NCI-H1436 (cell line): ENCODE measurements at regions not wholly inside any gene's neighbourhood (a gene's known extent, or its start where the extent isn't known, plus 50 kb on each side); places are given as distances from the start of the nearest gene placed in this dataset.
A peak's percentile ranks its signal among the peaks of the same experiment; 100 is the strongest.
"Not testable (repeated sequence)": the region's sequence is repeated elsewhere in the genome, so short reads cannot be mapped to it uniquely, and the experiment has no call there.

Source experiments
- DNase-seq: peaks from one replicate; lab custom pipeline; 2025; lab: John Stamatoyannopoulos, UW

DNA sequence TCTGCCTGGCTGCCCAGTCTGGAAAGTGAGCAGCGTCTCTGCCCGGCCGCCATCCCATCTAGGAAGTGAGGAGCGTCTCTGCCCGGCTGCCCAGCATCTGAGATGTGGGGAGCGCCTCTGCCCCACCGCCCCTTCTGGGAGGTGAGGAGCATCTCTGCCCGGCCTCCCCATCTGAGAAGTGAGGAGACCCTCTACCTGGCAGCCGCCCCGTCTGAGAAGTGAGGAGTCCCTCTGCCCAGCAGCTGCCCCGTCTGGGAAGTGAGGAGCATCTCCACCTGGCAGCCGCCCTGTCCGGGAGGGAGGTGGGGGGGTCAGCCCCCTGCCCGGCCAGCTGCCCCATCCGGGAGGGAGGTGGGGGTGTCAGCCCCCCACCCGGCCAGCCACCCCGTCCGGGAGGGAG lies 644.2 kb upstream of the PRMT6 start:
- DNase-seq = not testable (repeated sequence)

DNA sequence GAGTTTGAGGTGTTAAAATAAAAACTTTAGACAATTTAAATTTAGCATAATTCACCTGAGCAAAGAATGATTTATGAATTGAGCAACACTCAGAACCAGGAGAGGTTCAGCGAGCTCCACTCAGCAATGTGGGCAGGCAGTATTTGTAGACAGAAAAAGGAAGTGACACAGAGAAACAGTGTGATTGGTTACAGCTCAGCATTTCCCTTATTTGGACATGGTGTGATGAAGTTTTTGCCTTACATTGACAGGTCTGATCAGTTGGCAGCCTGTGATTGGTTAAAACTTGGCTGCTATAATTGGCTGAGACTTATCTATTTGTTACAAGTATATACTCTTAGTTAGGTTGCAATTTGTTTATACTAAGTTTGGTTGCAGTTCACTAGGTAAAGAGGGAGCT lies 621.2 kb upstream of the PRMT6 start:
- no peak for DNase-seq

DNA sequence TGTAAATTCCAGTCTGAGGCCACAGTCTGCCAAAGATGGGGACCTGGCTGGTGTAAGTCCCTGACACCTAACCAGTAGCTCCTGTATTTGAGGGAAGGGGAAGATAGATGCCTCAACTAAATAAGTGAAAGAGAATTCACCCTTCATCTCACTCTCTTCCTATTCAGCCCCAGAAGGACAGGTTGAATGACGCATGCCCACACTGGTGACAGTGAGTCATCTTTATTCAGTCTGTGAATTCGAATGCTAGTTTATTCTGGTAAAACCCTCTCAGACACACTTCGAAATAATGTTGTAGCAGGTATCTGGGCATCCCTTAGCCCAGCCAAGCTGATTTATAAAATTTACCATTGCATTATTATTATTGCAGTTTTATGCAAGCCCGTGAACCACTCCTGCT lies 617.0 kb upstream of the PRMT6 start:
- no peak for DNase-seq

DNA sequence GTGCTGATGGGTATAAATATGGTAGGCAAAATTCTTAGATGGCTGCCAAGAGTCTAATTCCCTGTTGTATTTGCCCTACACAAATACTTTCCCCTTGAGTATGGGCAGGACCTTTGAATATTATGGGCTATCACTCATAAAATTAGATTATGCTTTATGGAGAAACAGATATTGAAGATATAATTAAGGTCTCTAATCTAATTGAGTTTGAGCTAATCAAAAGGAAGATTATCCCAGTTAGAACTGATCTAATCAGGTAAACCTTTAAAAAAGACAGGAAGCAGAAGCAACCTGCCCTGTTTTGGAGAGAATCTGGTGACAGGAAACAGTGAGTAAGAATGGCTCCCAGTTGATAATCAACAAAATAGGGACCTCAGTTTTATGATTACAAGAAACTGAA lies 609.0 kb upstream of the PRMT6 start:
- DNase-seq = no peak

DNA sequence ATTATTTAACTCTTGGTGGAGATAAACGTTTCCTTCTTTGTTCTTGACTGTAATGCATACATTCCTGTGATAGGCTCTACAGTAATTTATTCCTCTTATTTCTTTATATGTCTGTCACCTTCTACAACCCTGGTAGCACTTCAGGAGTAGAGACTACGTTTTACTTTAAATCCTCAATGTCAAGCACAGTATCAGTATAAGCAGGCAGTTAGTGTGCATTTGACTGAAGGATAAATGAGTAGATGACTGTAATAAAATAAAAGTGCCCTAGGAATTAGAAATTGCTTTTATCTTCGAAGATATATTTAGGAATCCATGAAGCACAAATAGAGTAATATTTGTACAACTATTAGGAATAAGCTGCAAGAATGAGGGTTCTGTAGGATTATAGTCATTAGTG lies 599.6 kb upstream of the PRMT6 start:
- DNase-seq = no peak

DNA sequence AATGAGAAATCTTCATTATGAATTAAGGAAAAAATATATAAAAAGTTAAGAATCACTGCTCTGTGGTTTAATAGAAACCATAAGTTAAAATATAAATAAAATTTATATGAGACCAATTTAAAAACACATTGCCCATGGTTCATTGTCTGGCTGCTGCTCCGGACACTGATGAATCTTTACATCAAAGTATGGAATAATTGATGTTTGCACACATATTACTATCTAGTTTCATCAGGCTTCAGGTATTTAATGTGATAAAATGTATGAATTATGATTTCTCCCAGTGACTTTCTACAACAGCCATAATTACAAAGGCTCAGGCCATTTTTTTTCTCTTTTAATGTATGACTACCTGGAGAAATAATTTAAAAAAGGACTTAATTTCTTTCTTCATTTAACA lies 599.1 kb upstream of the PRMT6 start:
- no peak for DNase-seq

DNA sequence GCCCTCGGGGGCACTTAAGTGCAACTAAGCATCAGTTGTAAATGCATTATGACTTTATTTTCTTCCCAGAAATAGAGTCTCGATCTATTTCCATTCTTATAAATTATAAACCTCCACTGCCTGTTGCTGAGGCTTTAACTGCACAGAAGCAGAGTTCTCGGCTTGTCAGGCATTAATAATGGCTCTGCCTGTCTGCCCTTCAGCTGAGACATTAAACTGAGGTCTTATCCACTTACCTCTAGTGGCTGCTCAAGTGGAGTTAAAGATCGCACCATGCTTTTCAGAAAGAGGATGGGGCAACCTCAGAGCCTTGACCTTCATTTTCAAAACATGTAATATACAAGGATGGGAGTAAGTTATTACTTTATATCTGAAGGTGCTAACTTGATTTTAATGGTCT lies 597.6 kb upstream of the PRMT6 start:
- no peak for DNase-seq

DNA sequence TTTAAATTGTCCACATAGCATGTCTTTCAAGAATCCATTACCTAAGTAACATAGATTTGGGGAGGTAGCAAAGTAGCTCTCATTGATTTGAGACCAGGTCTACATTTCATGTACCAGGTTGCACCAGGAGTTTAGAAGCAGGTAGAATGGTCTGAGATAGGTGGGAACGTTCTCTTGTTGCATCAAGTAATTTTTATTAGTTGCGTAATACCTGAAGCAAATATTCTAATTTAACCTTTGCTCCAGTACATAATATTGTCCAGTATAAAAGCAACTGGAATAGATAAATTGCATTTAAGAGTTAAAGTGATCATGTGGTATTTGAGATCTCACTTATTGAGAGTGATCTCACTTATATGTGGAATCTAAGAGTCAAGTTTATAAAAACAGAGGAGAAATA lies 597.1 kb upstream of the PRMT6 start:
- DNase-seq = no peak

DNA sequence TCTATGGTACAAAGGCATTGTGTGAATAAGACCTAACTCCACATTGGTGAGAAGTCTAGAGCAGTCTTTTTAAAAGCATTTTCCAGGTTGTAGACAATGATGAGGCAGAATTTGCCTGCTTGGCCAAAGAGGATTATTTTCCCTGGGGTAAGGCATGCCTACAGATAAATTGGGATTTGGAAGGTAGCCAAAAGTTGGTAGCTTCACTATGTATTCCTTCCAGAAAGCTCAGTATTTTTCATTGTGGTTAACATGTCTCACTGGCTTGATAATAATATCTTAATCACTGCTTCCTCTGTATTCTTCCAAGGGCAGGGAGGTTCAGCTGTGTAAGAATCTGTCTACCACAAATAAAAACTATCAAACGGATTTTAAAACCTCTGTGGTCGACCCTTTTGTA lies 590.8 kb upstream of the PRMT6 start:
- no peak for DNase-seq

DNA sequence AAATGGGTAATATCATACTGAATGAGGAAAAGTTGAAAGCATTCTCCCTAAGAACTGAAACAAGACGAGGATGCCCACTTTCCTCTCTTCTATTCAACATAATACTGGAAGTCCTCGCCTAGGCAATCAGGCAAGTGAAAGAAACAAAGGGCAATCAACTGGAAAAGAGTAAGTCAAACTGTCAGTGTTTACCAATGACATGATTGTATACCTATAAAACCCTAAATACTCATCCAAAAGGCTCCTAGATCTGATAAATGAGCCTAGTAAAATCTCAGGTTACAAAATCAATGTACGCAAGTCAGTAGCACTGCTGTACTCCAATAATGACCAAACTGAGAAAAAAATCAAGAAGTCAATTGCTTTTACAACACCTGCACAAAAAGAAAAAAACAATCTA lies 575.8 kb upstream of the PRMT6 start:
- DNase-seq = no peak

DNA sequence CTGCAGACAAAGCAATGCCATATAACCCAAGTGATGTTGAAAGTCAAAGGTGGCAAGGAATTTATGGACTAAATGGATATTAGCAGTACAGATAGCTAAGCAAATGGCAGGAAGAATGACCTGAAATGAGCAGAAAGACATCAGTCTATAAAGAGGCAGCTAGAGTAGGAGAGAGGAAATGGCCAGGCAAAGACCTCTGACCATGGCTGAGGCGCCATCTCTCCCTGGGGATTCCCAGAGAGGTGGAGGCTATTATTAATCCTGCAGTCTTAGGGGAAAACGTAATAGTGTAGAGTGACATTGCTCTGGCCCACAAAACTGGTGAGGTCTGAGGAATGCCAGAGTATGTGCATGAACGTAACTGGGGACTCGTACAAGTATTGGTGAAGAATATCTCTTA lies 563.6 kb upstream of the PRMT6 start:
- DNase-seq = no peak

DNA sequence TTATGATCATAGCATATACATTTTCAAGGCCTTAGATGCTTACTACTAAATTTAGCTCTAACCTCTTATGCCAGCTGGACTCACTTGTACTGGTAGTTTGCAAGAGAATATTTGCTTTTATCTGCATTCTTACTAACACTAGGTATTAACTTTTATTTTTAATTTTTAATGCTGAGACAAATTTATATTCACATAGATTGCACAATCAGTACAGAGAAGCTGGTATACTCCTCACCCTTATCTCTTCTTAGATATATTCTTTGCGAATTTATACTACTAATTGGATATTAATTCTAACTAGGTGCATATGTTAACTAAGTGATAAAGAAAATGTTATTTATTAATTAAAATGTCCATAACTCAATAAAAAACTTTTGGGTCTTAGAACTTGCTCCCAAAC lies 561.8 kb upstream of the PRMT6 start:
- no peak for DNase-seq

DNA sequence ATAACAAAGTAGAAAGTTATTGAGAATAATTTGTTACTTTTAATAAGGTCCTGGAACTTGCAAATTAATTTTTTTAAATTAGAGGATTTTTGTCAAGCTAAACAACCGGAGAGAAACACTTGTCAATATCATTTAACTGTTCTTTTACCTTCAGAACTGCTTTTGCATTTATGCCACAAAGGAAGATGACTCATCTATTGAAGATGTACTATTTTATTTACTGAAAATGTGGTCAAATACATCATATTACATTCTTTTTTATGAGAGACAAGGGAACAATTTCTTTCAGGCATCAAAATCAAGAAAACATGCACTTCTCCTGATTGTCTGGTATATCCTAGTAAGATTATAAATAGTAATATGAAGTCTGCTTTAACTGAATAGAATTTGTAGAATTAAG lies 558.2 kb upstream of the PRMT6 start:
- no peak for DNase-seq

DNA sequence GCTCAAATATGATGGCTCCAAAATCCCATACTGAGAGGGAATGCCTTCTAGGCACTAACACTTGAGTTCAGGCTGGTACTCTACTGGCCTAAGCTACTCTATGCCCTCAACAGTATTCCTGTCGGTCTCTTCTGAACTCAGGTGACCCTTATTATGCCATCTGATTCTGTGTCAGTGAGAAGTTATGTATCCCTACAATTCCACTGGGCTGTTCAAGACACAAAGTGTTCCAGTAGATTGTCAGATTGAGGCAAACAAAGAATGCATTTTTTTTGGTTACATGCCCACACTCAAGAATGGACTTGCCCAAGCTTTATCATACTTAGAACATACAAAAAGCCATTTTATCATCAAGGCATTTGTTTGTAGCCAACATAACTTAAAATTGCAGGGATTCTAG lies 553.8 kb upstream of the PRMT6 start:
- DNase-seq = no peak

DNA sequence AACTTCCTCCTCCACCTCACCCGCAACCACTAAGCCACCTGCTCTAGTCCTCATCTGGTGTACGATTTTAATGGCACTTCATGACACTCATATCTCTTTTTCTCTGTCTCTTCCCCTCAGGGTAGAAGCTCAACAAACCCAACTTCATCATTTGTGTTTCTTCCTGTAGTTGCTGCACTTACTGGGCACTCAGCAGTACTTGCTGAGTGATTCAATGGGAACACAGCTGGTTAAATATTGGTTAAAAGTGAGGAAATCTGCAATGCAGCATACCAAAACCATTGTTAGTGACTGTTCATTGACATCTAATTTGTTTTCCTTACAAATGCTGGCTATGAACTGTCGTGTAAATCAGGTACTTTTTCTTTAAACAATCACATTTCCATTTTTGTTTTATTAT lies 541.1 kb upstream of the PRMT6 start:
- DNase-seq = peak; percentile 67

DNA sequence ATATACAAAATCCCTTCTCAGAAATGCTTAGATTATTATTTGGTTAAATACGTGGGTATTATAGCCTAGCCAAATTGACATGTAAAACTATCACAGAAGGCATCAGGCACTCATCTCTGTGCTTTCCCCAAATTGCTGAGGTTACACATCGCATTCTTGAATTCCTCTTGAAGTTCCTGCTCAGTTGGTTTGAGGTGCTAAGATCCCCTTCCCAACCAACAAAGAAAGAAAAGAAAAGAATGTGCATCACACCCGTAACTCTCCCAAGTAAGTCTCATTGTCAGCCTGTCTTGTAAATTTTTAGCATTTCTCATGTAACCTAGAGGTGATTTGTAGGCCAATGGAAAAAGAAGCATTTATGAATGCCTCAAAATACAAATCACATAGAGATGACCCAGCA lies 539.2 kb upstream of the PRMT6 start:
- DNase-seq = no peak

DNA sequence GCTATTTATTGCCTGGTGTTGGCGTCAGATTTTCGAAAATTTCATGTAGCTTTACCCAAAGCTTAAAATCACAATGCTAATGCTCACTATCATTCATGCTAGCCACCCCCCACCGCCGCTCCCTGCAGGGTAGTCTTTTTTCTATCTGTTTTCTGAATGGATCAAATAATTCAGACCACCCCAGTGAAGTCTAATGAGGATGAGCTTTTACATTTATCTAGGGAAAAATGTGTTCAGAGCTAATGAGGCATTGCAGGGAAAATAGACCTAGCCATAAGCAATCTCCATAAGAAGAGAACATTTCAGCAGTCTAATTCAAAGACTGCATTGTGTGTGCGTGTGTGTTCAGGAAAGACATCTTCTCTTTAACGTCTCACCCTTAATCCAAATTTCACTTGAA lies 533.0 kb upstream of the PRMT6 start:
- no peak for DNase-seq

DNA sequence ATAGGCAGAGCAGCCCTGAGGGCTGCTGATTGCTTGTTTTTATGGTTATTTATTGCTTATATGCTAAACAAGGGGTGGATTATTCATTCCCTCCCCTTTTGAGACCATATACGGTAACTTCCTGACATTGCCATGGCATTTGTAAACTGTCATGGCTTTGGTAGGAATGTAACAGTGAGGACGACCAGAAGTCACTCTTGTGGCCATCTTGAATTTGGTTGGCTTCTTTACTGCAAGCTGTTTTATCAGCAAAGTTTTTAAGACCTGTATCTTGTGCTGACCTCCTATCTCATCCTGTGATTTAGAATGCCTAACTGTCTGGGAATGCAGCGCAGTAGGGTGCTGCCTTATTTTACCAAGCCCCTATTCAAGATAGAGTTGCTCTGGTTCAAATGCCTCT lies 531.8 kb upstream of the PRMT6 start:
- no peak for DNase-seq

DNA sequence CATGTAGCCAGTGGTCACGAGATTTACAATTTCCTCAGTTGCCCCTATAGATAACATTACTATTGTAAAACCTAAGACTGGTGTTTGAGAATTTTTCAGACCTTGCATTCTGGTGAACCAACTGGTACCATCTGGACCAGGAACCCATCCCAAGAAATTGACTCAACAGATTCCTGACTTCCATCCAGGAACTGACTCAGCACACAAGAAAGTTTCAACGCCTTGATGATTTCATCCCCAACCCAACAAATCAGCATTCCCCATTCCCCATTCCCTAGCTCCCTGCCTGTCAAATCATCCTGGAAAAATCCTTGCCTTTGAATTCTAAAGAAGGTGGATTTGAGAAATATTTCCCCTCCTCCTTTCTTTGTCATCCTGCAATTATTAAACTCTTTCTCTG lies 529.8 kb upstream of the PRMT6 start:
- DNase-seq = no peak

DNA sequence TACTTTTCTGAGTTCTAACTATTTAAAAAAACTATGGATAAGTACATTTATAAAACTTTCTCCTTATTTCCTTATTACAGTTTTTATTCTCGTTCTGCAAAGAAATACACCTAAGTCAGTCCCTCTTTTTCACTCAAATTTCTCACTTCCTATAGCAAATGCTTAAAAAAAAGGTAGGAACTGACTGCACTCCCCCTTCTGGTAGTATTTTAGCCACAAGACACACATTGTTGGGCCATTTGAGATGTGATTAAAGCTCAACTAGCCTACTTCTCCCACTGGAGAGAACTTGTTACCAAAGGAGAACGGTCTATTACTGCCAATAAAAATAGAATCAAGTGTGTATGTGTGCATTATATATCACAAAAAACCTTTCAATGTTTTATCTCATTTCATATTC lies 521.9 kb upstream of the PRMT6 start:
- no peak for DNase-seq

DNA sequence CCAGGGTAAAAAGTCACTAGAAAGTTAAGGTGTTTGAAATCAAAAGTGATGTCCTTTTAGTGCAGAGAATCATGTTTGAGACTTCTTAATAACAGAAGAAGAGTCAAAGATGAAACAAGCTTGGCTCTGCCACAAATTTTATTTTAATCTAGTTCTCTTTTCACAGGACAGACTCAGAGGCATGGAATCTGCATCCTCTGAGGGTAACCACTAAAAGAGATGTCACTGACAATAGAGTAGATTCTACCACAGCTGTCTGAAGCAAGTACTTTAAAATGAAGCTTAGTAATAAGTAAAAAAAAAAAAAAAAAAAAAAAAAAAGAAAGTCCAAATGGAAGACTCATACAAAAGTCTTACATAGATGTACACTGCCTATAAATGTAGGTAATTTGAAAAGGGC lies 519.7 kb upstream of the PRMT6 start:
- no peak for DNase-seq

DNA sequence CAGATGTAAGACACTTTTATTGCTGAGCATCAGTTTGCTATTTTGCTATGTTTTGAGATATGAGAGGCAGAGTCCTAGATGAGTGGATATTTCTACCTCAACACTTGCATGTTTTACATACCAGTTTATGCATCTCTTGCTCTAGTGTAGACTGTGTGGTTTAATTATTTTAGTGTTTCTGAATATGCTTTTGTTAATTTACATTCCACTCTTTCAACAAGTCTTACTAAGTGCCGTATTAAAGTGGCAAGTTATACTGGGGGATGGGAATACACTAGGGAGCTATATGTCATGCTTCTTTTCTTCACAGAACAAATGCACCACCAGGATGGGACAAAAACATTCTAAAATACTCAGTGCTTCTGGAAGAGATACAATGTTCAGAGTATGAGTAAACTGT lies 507.7 kb upstream of the PRMT6 start:
- no peak for DNase-seq

DNA sequence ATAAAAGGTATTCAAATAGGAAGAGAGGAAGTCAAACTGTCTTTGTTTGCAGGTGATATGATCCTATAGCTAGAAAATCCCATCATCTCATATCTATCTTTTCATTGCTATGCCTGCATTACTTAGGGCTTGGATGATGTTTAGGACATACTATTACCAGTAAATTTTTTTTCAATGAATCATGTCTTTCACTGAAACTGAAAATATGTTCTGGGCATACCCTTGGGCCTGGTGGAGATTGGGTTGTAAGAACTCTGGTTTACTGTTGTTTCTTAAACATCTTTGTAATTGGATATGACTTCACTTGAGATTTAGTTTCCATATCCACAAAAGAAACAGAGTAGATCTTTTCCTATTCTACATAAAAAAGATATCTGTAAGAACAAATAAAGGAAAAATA lies 502.2 kb upstream of the PRMT6 start:
- no peak for DNase-seq

DNA sequence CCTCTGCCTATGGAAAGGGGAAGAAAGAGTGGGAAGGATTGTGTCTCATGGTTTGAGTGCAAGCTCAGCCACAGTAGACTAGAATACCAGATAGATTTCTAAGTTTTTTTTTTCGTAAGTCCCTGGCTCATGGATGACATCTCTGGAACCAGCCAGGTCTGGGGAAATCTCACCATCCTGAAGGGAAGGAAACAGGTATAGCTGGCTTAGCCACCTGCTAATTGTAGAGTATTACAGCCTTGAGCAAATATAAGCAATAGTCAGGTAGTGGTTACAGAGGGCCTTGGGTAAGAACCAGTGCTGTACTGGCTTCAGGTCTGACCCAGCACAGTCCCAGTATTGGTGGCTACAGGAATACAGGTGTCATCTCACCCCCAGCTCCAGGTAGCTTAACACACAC lies 500.9 kb upstream of the PRMT6 start:
- no peak for DNase-seq

DNA sequence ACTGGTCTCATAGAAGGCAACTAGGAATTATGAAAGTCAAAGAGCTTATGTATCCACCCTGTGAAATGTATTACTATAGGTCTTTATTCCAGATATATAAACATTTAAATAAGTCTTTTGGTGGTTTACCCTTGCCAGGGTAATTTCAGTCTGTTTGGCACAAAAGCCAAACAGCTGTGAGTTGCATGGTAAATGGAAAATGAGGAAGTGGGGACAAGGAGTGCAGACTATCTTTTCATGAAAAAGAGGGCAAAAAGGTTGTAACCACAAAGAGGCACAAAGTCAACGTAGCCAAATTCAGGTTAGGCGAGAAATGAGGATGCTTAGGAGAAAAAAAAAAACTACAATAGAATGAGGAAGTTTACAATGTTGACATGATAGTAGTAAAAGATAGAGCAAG lies 492.3 kb upstream of the PRMT6 start:
- DNase-seq = no peak
